SK-N-SH (cell line): ENCODE measurements at regions not wholly inside any gene's neighbourhood (a gene's known extent, or its start where the extent isn't known, plus 50 kb on each side); places are given as distances from the start of the nearest gene placed in this dataset.

Experiments used
- CTCF ChIP-seq: fragments of 200-600 bp; sonication (generic); IDR thresholded peaks from 2 replicates; pipeline ENCODE4 v1.6.1; 2017; ENCODE audit warnings: antibody characterized with exemption, mild to moderate bottlenecking, moderate library complexity
- EP300 ChIP-seq, 2 experiments: IDR thresholded peaks; 2 replicates each; pipeline versions ENCODE4 v1.4.0 to v1.6.1; 2012; ENCODE audit warnings: borderline replicate concordance in 1 of 2, low read depth in 1 of 2, low read length in 1 of 2
- JUND ChIP-seq: IDR thresholded peaks from 2 replicates; pipeline ENCODE4 v1.4.0; 2012
- NRF1 ChIP-seq: IDR thresholded peaks from 2 replicates; pipeline ENCODE4 v1.6.1; 2012; ENCODE audit warnings: low read depth, mild to moderate bottlenecking, low read length
- POLR2AphosphoS5 ChIP-seq: IDR thresholded peaks from 2 replicates; pipeline ENCODE4 v1.6.1; 2012; ENCODE audit warnings: low read depth, low read length
- RCOR1 ChIP-seq: fragments of 150-350 bp; IDR thresholded peaks from 2 replicates; pipeline ENCODE4 v1.6.1; 2017; ENCODE audit warnings: antibody characterized with exemption, low read length
- SIN3A ChIP-seq: IDR thresholded peaks from 2 replicates; pipeline ENCODE4 v1.6.1; 2012; ENCODE audit warnings: low read depth, mild to moderate bottlenecking, low read length, moderate library complexity, borderline replicate concordance
- SMC3 ChIP-seq: IDR thresholded peaks from 2 replicates; pipeline ENCODE4 v1.6.1; 2012; ENCODE audit warnings: low read depth, low read length, improper control_type of control experiment
- TCF12 ChIP-seq: IDR thresholded peaks from 2 replicates; pipeline ENCODE4 v1.4.0; 2012

- TF ChIP-seq CTCF (no peak), EP300 (IDR thresholded peaks at IDR 0.05; ENCODE audit: borderline replicate concordance in 1 of 2, low read depth in 1 of 2, low read length in 1 of 2) (no peak), SMC3 (no peak), NRF1 (no peak), SIN3A (no peak), TCF12 (no peak), JUND (no peak), POLR2AphosphoS5 (no peak), RCOR1 (no peak)
These were observed 266.2 kb upstream of the ADAMTSL1 start for GRCh38 chr9:18207735-18208134.
